WTC11 (cell line): ENCODE measurements at regions not wholly inside any gene's neighbourhood (a gene's known extent, or its start where the extent isn't known, plus 50 kb on each side); places are given as distances from the start of the nearest gene placed in this dataset.

Experiments used
- AFF4 ChIP-seq: sonication (generic); formaldehyde crosslinking; IDR thresholded peaks from 2 replicates; pipeline ENCODE4 v1.8.1; 2023; ENCODE audit warnings: mild to moderate bottlenecking, missing genetic modification reagents, borderline replicate concordance
- CDX4 ChIP-seq: fragments of 250-450 bp; sonication (Bioruptor Pico); IDR thresholded peaks from 2 replicates; pipeline ENCODE4 v1.9.0; 2021; ENCODE audit warnings: moderate library complexity, mild to moderate bottlenecking, inconsistent platforms, borderline replicate concordance
- EMX1 ChIP-seq: fragments of 250-450 bp; sonication (Bioruptor Pico); IDR thresholded peaks from 2 replicates; pipeline ENCODE4 v1.8.0; 2021; ENCODE audit warnings: mild to moderate bottlenecking
- ESRRA ChIP-seq: sonication (generic); formaldehyde crosslinking; IDR thresholded peaks from 2 replicates; pipeline ENCODE4 v1.8.1; 2022; ENCODE audit warnings: mild to moderate bottlenecking, missing genetic modification reagents, borderline replicate concordance
- HMGA2 ChIP-seq: fragments of 250-450 bp; sonication (Bioruptor Pico); IDR thresholded peaks from 2 replicates; pipeline ENCODE4 v1.4.0; 2021; ENCODE audit warnings: mild to moderate bottlenecking, moderate library complexity
- HMGXB4 ChIP-seq: sonication (generic); formaldehyde crosslinking; IDR thresholded peaks from 2 replicates; pipeline ENCODE4 v1.8.1; 2023; ENCODE audit warnings: mild to moderate bottlenecking, moderate library complexity, missing genetic modification reagents
- NR3C1 ChIP-seq: sonication (generic); formaldehyde crosslinking; conservative IDR thresholded peaks from 2 replicates; pipeline ENCODE4 v1.8.1; 2023; ENCODE audit warnings: low read depth, mild to moderate bottlenecking, missing genetic modification reagents
- PRDM15 ChIP-seq: sonication (generic); formaldehyde crosslinking; IDR thresholded peaks from 2 replicates; pipeline ENCODE4 v1.8.0; 2022; ENCODE audit warnings: missing genetic modification reagents
- ZBTB21 ChIP-seq: sonication (generic); formaldehyde crosslinking; IDR thresholded peaks from 2 replicates; pipeline ENCODE4 v1.8.1; 2023; ENCODE audit warnings: mild to moderate bottlenecking, missing genetic modification reagents, borderline replicate concordance
- ZNF219 ChIP-seq: sonication (generic); formaldehyde crosslinking; IDR thresholded peaks from 2 replicates; pipeline ENCODE4 v1.8.0; 2023; ENCODE audit warnings: missing genetic modification reagents, mild to moderate bottlenecking, borderline replicate concordance
- ZNF512 ChIP-seq: sonication (generic); formaldehyde crosslinking; IDR thresholded peaks from 2 replicates; pipeline ENCODE4 v1.8.1; 2022; ENCODE audit warnings: missing genetic modification reagents, borderline replicate concordance
- ZNF532 ChIP-seq: fragments of 250-450 bp; sonication (Bioruptor Pico); IDR thresholded peaks from 2 replicates; pipeline ENCODE4 v1.9.0; 2021; ENCODE audit warnings: mild to moderate bottlenecking, borderline replicate concordance

- no peak for TF ChIP-seq HMGXB4 (CRISPR knock-in tag)
- TF ChIP-seq AFF4 (CRISPR knock-in tag) = no peak
- no peak for TF ChIP-seq NR3C1 (CRISPR knock-in tag)
- TF ChIP-seq ZNF512 (CRISPR knock-in tag) = no peak
- TF ChIP-seq ZBTB21 (CRISPR knock-in tag) = no peak
- TF ChIP-seq EMX1 (CRISPR knock-in tag) = no peak
- no peak for TF ChIP-seq ESRRA (CRISPR knock-in tag)
- TF ChIP-seq HMGA2 (CRISPR knock-in tag) = no peak
- no peak for TF ChIP-seq ZNF532 (CRISPR knock-in tag)
- no peak for TF ChIP-seq CDX4 (CRISPR knock-in tag)
- TF ChIP-seq PRDM15 (CRISPR knock-in tag) = no peak
- no peak for TF ChIP-seq ZNF219
These were observed 103.0 kb upstream of the FTMT start (continued) for GRCh38 chr5:121748686-121749085.
